ENCODE measurements at regions not wholly inside any gene's neighbourhood (a gene's known extent, or its start where the extent isn't known, plus 50 kb on each side); places are given as distances from the start of the nearest gene placed in this dataset.

DNA sequence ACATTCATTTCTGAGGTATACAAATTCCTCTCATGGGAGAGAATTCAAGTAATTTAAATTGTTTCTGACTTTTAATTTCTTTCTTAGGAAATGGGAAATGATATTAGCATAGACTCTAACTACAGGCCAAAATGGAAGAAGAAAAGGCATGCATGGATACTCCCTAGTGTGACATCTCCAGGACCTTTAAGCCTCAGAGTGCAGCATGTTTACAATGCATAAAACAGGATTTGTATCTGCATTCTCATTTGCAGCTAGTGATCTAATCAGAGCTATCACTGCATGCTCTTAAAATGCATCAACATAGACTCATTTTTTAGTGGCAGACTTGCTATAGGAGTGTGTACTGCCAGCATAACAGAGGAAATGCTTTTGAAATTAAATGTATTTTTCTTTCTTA lies 224.6 kb upstream of the GOT2 start:
- TF ChIP-seq EZH2 (IDR thresholded peaks at IDR 0.05; ENCODE audit: insufficient read depth, poor library complexity, severe bottlenecking), result no peak
- TF ChIP-seq EZH2phosphoT487 (IDR thresholded peaks at IDR 0.05; ENCODE audit: insufficient read depth, low read depth), result no peak
